GM23338 (cell line): ENCODE measurements at regions not wholly inside any gene's neighbourhood (a gene's known extent, or its start where the extent isn't known, plus 50 kb on each side); places are given as distances from the start of the nearest gene placed in this dataset.
"Not testable (repeated sequence)": the region's sequence is repeated elsewhere in the genome, so short reads cannot be mapped to it uniquely, and the experiment has no call there.

Source experiments
- EZH2 ChIP-seq: fragments of 200-600 bp; sonication (generic); IDR thresholded peaks from one replicate; pipeline ENCODE4 v1.8.0; 2017; ENCODE audit warnings: antibody characterized with exemption, mild to moderate bottlenecking, low read depth; ENCODE audit not compliant: unreplicated experiment
- EZH2phosphoT487 ChIP-seq: fragments of 200-600 bp; sonication (generic); IDR thresholded peaks from one replicate; pipeline ENCODE4 v1.8.1; 2018; ENCODE audit warnings: antibody characterized with exemption; ENCODE audit not compliant: unreplicated experiment
- JUNB ChIP-seq: IDR thresholded peaks from one replicate; pipeline ENCODE4 v1.6.1; 2016; ENCODE audit warnings: antibody characterized with exemption; ENCODE audit not compliant: unreplicated experiment
- POLR2AphosphoS5 ChIP-seq: IDR thresholded peaks from 2 replicates; pipeline ENCODE4 v1.6.1; 2016; ENCODE audit warnings: antibody characterized with exemption, low read depth
- STAT1 ChIP-seq: IDR thresholded peaks from one replicate; pipeline ENCODE4 v1.6.1; 2016; ENCODE audit warnings: antibody characterized with exemption; ENCODE audit not compliant: unreplicated experiment
- TF ChIP-seq, protein P1 (sequence below), 2 experiments: fragments of 200-600 bp in 1 of 2; sonication (generic) in 1 of 2; conservative IDR thresholded peaks; 2 replicates each; pipeline versions ENCODE4 v1.5.1 to v1.6.1; 2016 to 2017; ENCODE audit warnings: antibody characterized with exemption in 2 of 2, low read depth in 2 of 2, mild to moderate bottlenecking in 2 of 2, moderate library complexity in 1 of 2
- TF ChIP-seq, protein P2 (sequence below): IDR thresholded peaks from one replicate; pipeline ENCODE4 v1.6.1; 2018; ENCODE audit warnings: antibody characterized with exemption; ENCODE audit not compliant: unreplicated experiment

DNA sequence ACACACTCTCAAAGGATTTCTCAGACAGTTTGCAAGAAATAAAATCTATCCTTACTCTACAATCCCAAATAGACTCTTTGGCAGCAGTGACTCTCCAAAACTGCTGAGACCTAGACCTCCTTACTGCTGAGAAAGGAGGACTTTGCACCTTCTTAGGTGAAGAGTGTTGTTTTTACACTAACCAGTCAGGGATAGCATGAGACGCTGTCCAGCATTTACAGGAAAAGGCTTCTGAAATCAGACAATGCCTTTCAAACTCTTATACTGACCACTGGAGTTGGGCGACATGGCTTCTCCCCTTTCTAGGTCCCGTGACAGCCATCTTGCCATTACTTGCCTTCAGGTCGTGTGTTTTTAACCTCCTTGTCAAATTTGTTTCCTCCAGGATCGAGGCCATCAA is 268.4 kb downstream of the S1PR1 start:
- TF ChIP-seq, protein P1, sequence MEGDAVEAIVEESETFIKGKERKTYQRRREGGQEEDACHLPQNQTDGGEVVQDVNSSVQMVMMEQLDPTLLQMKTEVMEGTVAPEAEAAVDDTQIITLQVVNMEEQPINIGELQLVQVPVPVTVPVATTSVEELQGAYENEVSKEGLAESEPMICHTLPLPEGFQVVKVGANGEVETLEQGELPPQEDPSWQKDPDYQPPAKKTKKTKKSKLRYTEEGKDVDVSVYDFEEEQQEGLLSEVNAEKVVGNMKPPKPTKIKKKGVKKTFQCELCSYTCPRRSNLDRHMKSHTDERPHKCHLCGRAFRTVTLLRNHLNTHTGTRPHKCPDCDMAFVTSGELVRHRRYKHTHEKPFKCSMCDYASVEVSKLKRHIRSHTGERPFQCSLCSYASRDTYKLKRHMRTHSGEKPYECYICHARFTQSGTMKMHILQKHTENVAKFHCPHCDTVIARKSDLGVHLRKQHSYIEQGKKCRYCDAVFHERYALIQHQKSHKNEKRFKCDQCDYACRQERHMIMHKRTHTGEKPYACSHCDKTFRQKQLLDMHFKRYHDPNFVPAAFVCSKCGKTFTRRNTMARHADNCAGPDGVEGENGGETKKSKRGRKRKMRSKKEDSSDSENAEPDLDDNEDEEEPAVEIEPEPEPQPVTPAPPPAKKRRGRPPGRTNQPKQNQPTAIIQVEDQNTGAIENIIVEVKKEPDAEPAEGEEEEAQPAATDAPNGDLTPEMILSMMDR (conservative IDR thresholded peaks at IDR 0.05; ENCODE audit: low read depth in 2 of 2): not testable (repeated sequence)
- TF ChIP-seq STAT1, POLR2AphosphoS5, EZH2, EZH2phosphoT487, JUNB: not testable (repeated sequence)
- TF ChIP-seq, protein P2, sequence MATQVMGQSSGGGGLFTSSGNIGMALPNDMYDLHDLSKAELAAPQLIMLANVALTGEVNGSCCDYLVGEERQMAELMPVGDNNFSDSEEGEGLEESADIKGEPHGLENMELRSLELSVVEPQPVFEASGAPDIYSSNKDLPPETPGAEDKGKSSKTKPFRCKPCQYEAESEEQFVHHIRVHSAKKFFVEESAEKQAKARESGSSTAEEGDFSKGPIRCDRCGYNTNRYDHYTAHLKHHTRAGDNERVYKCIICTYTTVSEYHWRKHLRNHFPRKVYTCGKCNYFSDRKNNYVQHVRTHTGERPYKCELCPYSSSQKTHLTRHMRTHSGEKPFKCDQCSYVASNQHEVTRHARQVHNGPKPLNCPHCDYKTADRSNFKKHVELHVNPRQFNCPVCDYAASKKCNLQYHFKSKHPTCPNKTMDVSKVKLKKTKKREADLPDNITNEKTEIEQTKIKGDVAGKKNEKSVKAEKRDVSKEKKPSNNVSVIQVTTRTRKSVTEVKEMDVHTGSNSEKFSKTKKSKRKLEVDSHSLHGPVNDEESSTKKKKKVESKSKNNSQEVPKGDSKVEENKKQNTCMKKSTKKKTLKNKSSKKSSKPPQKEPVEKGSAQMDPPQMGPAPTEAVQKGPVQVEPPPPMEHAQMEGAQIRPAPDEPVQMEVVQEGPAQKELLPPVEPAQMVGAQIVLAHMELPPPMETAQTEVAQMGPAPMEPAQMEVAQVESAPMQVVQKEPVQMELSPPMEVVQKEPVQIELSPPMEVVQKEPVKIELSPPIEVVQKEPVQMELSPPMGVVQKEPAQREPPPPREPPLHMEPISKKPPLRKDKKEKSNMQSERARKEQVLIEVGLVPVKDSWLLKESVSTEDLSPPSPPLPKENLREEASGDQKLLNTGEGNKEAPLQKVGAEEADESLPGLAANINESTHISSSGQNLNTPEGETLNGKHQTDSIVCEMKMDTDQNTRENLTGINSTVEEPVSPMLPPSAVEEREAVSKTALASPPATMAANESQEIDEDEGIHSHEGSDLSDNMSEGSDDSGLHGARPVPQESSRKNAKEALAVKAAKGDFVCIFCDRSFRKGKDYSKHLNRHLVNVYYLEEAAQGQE: not testable (repeated sequence)
